H1 (cell line): ENCODE measurements at regions not wholly inside any gene's neighbourhood (a gene's known extent, or its start where the extent isn't known, plus 50 kb on each side); places are given as distances from the start of the nearest gene placed in this dataset.

ENCODE experiments used
- ATF3 ChIP-seq: IDR thresholded peaks from 2 replicates; pipeline ENCODE4 v1.6.1; 2011; ENCODE audit warnings: low read depth, mild to moderate bottlenecking, low read length; ENCODE audit not compliant: insufficient read depth
- CTCF ChIP-seq, 3 experiments: IDR thresholded peaks; 1 replicate in 2 of 3; 2 replicates in 1 of 3; pipeline versions ENCODE4 v1.5.1 to v1.6.1; 2011; ENCODE audit warnings: low read length in 3 of 3, mild to moderate bottlenecking in 3 of 3, inconsistent platforms in 2 of 3, low read depth in 1 of 3, moderate library complexity in 1 of 3; ENCODE audit not compliant: insufficient read depth in 1 of 3; ENCODE audit errors: control extremely low read depth in 1 of 3
- MAFK ChIP-seq: IDR thresholded peaks from 2 replicates; pipeline ENCODE4 v1.6.1; 2012; ENCODE audit warnings: low read depth, mild to moderate bottlenecking, improper control_type of control experiment, low read length
- POLR2A ChIP-seq, 2 experiments: IDR thresholded peaks; 1 replicate in 1 of 2; 2 replicates in 1 of 2; pipeline ENCODE4 v1.6.1; 2011; ENCODE audit warnings: low read depth in 2 of 2, low read length in 2 of 2, mild to moderate bottlenecking in 2 of 2; ENCODE audit errors: control extremely low read depth in 1 of 2
- RBBP5 ChIP-seq: IDR thresholded peaks from 2 replicates; pipeline ENCODE4 v1.7.1; 2012; ENCODE audit warnings: low read depth, mild to moderate bottlenecking, inconsistent platforms, low read length, moderate library complexity, borderline replicate concordance
- RFX5 ChIP-seq: IDR thresholded peaks from 2 replicates; pipeline ENCODE4 v1.6.1; 2011; ENCODE audit warnings: low read depth, low read length, improper control_type of control experiment, borderline replicate concordance
- SP2 ChIP-seq: IDR thresholded peaks from 2 replicates; pipeline ENCODE4 v1.6.1; 2012; ENCODE audit warnings: mild to moderate bottlenecking, low read length, inconsistent platforms
- TEAD4 ChIP-seq: IDR thresholded peaks from 2 replicates; pipeline ENCODE4 v1.6.1; 2012; ENCODE audit warnings: low read depth, low read length, inconsistent platforms, mixed read lengths

GRCh38 chr2:238659231-238659630, 188.7 kb upstream of the TWIST2 start:
- TF ChIP-seq CTCF (IDR thresholded peaks at IDR 0.05; ENCODE audit: control extremely low read depth in 1 of 3, insufficient read depth in 1 of 3, low read depth in 1 of 3, low read length in 3 of 3) (no peak), RBBP5 (no peak), SP2 (no peak), TEAD4 (no peak), MAFK (no peak), POLR2A (IDR thresholded peaks at IDR 0.05; ENCODE audit: control extremely low read depth in 1 of 2, low read depth in 2 of 2, low read length in 2 of 2) (no peak), RFX5 (no peak), ATF3 (no peak)
